NB4 (cell line): ENCODE measurements at regions not wholly inside any gene's neighbourhood (a gene's known extent, or its start where the extent isn't known, plus 50 kb on each side); places are given as distances from the start of the nearest gene placed in this dataset.

Experiments
- DNase-seq: peaks from one replicate; pipeline ENCODE4 v3.0.0; 2010; ENCODE audit warnings: low read depth
- H3K4me3 ChIP-seq: one replicate; pipeline ENCODE4 v1.5.1; 2011; ENCODE audit warnings: mild to moderate bottlenecking, low read depth, low read length, moderate library complexity
- CTCF ChIP-seq: IDR thresholded peaks from one replicate; pipeline ENCODE4 v1.5.1; 2012; ENCODE audit warnings: low read depth, low read length
- MAX ChIP-seq: IDR thresholded peaks from 2 replicates; pipeline ENCODE4 v1.6.1; 2011; ENCODE audit warnings: low read depth, low read length
- MYC ChIP-seq: IDR thresholded peaks from 2 replicates; pipeline ENCODE4 v1.6.1; 2011; ENCODE audit warnings: low read depth, low read length
- POLR2A ChIP-seq: IDR thresholded peaks from 2 replicates; pipeline ENCODE4 v1.6.1; 2011; ENCODE audit warnings: mild to moderate bottlenecking; ENCODE audit not compliant: insufficient read length; ENCODE audit errors: extremely low read depth

GRCh38 chr4:44046491-44046890 is 402.1 kb downstream of the KCTD8 start:
- no peak for DNase-seq
- TF ChIP-seq POLR2A (no peak), MYC (no peak), CTCF (no peak), MAX (no peak)
- H3K4me3 ChIP-seq, result no peak overlapping the region

- no peak for DNase-seq
- TF ChIP-seq POLR2A, result no peak
- TF ChIP-seq MAX, result no peak
- no peak for TF ChIP-seq CTCF
- no peak for TF ChIP-seq MYC
- H3K4me3 ChIP-seq, result no peak overlapping the region
Observed at GRCh38 chr4:44056721-44057151, 391.9 kb downstream of the KCTD8 start.

- no peak for TF ChIP-seq CTCF
- no peak for TF ChIP-seq MAX
- no peak for TF ChIP-seq MYC
- no peak for TF ChIP-seq POLR2A
- no peak overlapping the region for H3K4me3 ChIP-seq
- DNase-seq, result no peak
Observed at GRCh38 chr4:44070843-44071242, 377.8 kb downstream of the KCTD8 start.

- no peak for TF ChIP-seq MYC
- no peak for TF ChIP-seq CTCF
- TF ChIP-seq POLR2A, result no peak
- no peak overlapping the region for H3K4me3 ChIP-seq
- no peak for DNase-seq
Observed at GRCh38 chr4:44071959-44072955, 376.4 kb downstream of the KCTD8 start.

- TF ChIP-seq MAX (no peak), MYC (no peak), POLR2A (no peak)
- no peak overlapping the region for H3K4me3 ChIP-seq
- no peak for DNase-seq
Observed at GRCh38 chr4:44086753-44087152, 361.9 kb downstream of the KCTD8 start.

- DNase-seq, result no peak
- H3K4me3 ChIP-seq, result no peak overlapping the region
- no peak for TF ChIP-seq POLR2A
- no peak for TF ChIP-seq MYC
- no peak for TF ChIP-seq CTCF
- TF ChIP-seq MAX, result no peak
Observed at GRCh38 chr4:44093390-44093789, 355.2 kb downstream of the KCTD8 start.
